ENCODE measurements at regions not wholly inside any gene's neighbourhood (a gene's known extent, or its start where the extent isn't known, plus 50 kb on each side); places are given as distances from the start of the nearest gene placed in this dataset.
"Not testable (repeated sequence)": the region's sequence is repeated elsewhere in the genome, so short reads cannot be mapped to it uniquely, and the experiment has no call there.

DNA sequence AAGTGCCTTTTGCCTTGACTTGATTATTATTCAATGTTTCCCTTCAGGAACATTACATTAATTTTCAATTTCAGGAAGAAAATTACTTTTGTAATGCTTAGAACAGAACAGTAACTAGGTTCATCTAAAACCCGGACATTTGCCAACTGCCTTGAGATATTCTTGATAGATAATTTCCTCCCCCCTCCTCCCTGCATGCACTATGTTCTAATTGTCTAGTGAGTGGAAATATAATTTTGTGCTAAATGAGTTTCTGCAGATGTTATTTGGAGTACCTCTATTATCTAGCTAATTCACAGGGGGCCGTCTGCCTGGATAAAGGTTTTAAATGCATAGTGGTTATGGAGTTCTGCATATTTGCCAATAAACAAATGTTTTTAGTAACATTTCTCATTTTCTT, 200.3 kb upstream of the SLC39A10 start:
- DNase-seq = no peak

DNA sequence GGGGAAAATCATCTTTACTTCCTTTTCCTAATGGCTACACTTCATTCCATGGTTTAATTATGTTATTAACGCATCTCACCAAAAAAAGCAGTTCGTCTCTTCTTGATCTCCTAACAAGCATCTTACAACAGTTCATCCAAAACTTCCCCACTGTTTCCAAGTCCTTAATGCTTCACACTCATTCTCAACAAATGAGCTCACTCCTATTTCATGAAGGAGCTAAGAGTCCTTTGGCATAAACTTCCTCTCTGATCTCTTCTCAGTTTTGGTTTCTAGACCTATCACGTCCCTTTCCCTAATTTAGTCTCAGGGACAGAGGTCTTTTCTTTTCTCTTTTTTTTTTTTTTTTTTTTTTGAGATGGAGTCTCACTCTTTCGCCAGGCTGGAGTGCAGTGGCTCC, 205.9 kb upstream of the SLC39A10 start:
- DNase-seq = no peak

DNA sequence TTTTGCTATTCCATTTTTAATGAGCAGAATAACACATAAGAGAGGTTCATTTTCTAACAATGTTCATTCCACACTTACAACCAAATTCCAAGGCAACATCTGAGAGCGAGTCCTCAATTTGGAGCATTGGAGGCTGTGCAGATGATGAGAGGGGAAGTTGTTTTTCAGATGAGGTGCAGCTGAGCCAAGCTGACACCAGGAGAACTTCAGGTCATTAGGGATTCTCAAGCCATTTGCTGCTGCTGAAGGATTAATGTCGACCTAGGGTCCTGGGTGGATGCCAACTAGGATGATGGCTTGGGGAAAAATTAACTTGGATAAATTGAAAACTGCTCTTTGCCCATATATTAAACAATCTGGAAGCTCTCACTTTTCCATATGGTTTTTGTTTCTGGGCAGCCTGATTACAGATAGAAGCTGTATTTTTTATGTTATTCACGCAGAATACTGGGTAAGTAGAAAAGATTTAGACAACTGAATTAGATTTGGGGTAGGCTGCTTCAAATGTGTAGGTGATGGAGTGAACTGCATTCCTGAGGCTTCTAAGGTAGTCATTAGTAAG, 206.4 kb upstream of the SLC39A10 start:
- no peak for DNase-seq

DNA sequence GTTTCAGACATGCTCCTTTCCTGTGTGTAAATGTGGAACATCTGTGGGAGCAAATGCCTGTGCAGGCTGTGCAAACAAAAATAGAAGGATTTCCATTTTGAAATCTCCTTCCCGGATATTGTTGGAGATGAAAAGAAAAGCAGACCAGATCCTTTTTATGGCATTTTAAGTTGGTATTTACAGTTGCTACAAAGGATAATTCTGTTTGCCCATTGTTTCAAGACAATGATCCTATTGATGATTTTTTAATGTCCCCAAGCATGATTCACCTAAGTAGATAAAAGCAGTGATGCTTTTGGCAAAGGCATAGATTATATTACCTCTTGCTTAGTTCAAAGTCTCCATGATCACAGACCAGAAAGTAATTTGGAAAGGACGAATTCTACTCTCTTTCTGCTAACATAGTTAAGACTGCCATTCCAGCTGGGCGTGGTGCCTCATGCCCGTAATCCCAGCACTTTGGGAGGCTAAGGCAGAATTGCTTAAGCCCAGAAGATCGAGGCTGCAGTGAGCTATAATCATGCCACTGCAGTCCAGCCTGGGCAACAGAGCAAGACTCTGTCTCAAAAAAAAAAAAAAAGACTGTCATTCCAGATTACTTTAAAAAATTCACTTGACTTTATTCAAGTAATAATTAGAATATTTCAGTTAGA, 209.6 kb upstream of the SLC39A10 start:
- no peak for DNase-seq

- no peak for DNase-seq
Measured at GRCh38 chr2:195445639-195446038, 211.4 kb upstream of the SLC39A10 start.

- DNase-seq = no peak
Measured at GRCh38 chr2:195443926-195444325, 213.1 kb upstream of the SLC39A10 start.

- no peak for DNase-seq
Measured at GRCh38 chr2:195442458-195443175, 214.4 kb upstream of the SLC39A10 start.

- DNase-seq = no peak
Measured at GRCh38 chr2:195438692-195439091, 218.3 kb upstream of the SLC39A10 start.

DNA sequence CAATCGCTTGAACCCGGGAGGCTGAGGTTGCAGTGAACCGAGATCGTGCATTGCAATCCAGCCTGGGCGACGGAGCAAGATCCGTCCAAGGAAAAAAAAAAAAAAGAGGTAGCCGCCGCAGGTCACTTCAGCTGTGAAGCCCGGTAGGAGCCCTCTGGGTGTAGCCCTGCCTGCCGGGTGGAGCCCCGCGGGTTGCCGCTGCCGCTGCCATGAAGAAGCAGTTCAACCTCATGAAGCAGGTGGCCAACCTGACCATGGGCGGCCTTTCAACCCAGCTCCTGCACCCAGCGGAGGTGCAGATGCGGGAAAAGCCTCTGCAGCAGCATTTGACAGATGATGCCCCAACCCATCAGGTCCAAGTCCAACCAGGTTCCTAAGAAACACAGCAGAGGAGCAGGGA, 219.5 kb upstream of the SLC39A10 start:
- no peak for DNase-seq

DNA sequence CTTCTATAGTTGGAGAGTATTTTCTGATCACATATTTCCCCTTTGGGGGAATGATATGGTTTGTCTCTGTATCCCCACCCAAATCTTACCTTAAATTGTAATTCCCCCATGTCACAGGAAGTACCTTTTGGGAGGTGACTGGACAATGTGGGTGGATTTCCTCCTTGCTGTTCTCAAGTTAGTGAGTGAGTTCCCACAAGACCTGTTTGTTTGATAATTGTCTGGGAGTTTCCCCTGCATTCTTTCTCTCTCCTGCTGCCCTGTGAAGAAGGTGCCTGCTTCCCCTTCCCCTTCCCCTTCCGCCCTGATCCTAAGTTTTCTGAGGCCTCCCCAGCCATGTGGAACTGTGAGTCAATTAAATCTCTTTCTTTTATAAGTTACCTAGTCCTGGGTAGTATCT, 222.7 kb upstream of the SLC39A10 start:
- DNase-seq = no peak

- DNase-seq = not testable (repeated sequence)
Measured at GRCh38 chr2:195433729-195434128, 223.3 kb upstream of the SLC39A10 start.

- no peak for DNase-seq
Measured at GRCh38 chr2:195428673-195429072, 228.4 kb upstream of the SLC39A10 start.

- no peak for DNase-seq
Measured at GRCh38 chr2:195425328-195425727, 231.7 kb upstream of the SLC39A10 start.

GRCh38 chr2:195419033-195419432, 238.0 kb upstream of the SLC39A10 start:
- DNase-seq = no peak

GRCh38 chr2:195414537-195415100, 242.4 kb upstream of the SLC39A10 start:
- DNase-seq = no peak

DNA sequence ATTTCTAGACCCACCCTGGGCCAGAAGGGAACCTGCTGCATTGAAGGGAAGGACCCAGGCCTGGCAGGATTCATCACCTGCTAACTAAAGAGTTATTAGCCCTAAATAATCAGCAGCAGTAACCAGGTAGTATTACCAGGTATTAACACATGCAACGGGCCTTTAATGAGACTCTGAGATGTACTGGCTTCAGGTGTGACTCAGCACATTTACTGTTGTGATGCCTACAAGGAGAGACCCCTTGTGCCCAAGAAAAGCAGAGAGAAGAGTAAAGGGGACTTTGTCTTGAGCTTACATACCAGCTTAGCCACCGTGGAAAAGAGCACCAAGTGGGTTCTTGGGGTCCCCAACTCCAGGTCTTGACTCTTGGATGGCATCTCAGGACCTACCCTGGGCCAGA, 243.1 kb upstream of the SLC39A10 start:
- no peak for DNase-seq

DNA sequence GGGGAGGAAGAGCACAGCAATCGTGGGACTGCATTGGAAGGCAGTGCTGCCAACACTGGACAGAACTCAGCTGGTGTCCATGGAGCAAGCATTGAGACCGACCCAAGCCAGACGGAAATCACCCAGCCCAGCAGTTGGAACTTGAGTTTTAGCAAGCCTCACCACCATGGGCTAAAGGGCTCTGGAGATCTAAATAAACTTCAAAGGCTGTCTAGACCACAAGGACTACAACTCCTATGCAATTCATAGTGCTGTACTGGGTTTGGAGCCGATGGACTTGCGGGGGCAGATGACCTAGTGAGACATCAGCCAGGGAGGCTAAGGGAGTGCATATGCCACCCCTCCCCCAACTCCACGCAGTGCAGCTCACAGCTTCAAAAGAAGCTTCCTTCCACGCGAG, 243.6 kb upstream of the SLC39A10 start:
- DNase-seq = no peak

DNA sequence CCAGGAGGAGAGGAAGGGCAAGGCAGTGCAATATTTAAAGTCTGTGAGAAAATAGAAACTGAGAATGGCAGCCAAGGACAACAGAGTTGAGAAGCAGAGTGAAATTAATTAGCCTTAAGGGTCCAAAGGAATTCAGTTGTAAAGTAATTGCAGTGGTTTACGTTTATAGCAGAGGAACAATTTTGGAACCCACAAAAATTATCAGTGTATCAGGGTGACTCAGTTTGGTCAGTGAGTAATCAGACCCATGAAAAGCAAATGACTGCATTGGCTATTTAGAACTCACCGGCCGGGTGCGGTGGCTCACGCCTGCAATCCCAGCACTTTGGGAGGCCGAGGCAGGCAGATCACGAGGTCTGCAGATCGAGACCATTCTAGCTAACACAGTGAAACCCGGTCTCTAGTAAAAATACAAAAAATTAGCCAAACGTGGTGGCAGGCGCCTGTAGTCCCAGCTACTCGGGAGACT, 245.8 kb upstream of the SLC39A10 start:
- no peak for DNase-seq

GRCh38 chr2:195410074-195410671, 246.9 kb upstream of the SLC39A10 start:
- DNase-seq = no peak

DNA sequence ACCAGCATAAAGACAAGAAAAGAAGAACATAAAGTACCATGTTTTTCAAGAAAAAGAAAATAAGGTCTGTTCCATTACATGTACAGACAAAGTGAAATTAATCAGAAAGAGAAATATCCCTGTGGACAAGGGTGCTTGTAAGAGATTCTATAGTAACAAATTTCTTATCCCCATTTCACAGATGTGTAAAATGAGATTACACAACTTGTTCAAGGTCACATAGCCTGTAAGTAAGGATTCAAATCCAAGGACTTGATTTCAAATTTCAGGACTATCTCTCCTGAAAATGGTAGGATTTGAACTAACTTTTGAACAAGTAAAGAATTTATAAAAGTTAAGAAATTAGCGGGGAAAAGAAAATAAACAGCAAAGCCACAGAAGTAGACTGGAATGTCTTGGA, 248.2 kb upstream of the SLC39A10 start:
- no peak for DNase-seq

- DNase-seq = no peak
Measured at GRCh38 chr2:195408196-195408595, 248.8 kb upstream of the SLC39A10 start.

DNA sequence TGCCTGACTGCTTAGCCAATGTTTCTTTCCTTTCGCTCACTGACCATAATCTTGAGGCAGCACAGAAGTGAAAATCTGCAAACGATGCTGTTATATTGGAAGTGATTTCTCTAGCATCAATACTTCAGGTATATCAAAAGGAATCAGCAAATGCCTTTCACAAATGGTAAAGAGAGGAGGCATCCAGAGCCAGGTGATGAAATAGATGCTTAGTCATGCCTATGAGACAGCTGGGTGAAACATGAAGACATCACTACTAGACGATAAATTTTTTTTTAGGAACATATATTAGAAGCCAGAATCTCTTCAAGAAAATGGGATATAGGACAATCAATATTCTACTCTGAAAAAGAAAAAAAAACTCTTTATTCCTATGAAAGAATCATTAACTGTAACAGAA, 249.2 kb upstream of the SLC39A10 start:
- DNase-seq = no peak

- no peak for DNase-seq
Measured at GRCh38 chr2:195406886-195407603, 250.0 kb upstream of the SLC39A10 start.
